DMS153 (cell line): ENCODE measurements at regions not wholly inside any gene's neighbourhood (a gene's known extent, or its start where the extent isn't known, plus 50 kb on each side); places are given as distances from the start of the nearest gene placed in this dataset.
"Not testable (repeated sequence)": the region's sequence is repeated elsewhere in the genome, so short reads cannot be mapped to it uniquely, and the experiment has no call there.

Source experiments
- DNase-seq: peaks from one replicate; lab custom pipeline; 2025; lab: John Stamatoyannopoulos, UW

DNA sequence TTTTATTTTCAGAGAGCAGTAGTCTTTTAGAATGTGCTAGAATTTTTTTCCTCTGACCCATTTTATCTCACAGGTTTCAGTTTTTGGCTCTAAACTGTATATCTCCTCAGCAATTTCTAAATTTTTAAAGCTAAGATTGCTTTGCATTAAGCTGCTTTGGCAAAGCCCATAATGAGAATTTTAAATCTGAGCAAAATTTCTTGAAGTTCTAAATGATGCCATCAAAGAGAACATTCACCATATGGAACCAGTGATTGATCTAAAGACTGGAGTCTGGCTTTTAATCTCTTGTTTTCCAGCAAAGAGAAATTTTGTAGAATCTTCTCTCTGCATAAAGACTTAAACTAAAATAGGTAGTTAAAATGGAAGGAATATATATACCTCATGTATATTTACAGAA, 313.6 kb downstream of the TBC1D32 start:
- DNase-seq, result no peak

DNA sequence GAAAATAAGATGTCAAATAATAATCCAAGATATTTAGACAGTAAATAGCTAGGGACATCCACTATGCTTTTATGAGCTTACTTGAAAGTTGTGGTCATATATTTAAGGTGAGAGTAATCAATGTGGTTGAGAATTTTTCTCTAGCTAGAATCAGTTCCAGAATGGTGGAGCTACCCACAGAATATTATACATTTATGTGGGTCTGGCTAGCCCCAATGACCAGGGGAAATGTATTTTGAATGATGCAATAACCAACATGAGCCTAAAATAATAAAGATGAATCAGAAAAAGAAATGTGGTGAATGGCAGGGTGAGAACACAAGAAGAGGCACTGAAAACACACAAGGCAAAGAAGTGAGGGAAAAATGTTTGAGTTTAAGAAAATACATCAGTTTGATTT, 325.7 kb downstream of the TBC1D32 start:
- DNase-seq, result no peak

DNA sequence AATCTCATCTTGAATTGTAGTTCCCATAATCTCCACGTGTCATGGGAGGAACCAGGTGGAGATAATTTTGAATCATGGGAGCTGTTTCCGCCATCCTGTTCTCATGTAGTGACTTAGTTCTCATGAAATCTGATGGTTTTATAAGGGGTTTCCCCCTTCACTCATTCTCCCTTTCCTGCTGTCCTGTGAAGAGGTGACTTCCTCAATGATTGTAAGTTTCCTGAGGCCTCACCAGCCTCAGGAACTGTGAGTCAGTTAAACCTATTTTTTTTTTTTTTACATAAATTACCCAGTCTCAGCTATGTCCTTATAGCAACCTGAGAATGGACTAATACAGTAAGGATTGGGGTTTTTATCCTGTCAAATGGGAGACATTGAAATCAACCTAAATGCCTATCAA, 328.3 kb downstream of the TBC1D32 start:
- no peak for DNase-seq

DNA sequence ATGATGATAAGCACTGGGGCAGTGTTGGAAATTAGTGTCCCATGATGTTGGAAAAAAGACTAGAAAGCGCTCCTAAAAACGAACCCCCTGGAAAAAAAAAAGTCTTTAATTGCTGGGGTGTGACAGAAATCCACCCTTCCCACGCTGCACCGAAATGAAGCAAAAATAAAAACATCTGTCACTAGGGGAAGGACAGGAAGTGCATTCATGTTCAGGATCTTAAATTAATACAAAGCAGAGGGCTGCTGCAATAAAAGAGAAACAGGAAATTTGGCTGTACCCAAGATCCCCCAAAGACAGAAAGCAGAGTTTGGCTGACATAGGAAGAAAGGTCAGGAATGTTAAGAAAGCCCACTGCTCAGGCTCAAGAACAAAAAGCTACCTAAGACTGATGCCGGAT, 333.9 kb downstream of the TBC1D32 start:
- no peak for DNase-seq

DNA sequence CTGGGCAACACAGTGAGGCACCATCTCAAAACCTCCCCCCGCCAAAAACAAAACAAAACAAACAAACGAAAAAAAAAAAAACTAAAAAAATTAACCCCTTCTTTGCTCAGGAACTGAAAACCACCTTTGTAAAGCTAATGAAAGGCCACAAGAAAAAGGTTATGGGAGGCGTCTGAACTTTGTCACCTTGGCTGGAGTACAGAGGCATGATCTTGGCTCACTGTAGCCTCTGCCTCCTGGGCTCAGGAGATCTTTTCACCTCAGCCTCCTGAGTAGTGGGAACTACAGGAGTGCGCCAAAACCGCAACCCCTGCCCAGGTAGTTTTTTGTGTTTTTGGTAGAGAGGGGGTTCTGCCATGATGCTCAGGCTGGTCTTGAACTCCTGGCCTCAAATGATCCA, 337.9 kb downstream of the TBC1D32 start:
- DNase-seq, result no peak

DNA sequence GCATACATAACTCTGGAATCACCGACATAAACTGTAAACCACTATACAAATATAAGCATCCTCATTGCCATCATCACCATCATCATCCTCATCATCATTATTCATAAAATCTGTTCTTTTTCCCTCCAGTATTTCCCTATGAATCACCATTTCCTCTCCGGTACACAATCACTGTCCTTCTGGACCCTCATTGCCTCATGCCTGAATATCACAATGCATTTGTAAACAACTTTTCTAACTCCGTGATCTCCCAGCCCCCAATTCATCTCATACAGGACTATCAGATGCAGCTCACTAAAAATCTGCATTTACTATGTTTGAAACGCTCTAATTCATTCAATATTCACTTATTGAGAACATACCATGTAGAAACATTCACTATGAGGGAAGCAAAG, 339.7 kb downstream of the TBC1D32 start:
- no peak for DNase-seq

DNA sequence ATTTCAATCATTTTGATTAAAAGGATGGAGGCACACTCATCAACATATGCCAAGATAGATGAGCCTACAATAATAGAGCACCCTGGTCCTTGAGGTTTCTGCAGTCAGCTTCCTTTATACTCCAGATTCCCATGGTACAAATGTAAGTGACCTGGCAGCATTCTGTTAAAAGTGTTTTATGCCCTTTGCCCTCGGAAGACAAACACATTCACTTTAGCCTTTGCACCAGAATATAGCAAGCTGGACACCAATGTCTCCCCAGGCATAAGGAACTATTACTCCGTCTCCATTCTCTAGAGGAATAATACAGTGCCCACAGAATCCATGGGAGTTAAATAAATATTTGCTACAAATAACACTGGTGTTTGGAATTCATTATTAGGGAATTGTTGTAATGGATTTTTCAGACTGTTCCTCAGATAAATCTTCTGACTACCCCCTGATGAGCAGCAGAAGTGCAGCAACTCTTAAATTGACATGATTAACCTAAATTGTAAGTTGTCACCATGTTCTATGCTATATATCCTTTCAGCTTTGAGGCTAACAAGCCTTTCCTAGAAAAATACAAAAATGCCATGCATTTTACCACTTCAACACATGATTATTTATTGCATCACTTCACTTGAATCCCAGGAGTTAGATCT, 340.2 kb downstream of the TBC1D32 start:
- DNase-seq, result no peak

DNA sequence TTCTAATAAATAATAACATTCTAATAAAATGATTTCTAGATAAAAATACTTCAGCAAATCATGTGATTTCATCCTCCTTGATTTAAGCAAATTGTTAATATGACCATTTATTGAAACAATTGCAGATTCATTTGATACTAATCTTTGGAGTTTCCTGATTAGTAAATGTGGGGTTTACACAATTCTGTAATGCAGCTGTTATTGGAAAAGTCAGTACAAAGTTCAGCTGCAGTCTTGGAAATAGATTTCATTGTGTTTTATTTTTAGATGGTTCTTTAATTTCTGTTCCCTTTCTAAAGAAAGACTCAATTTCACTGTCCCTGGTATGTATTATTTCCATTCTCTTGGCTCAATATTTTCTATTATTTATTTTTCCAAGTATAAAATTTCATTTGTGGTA, 342.0 kb downstream of the TBC1D32 start:
- no peak for DNase-seq

DNA sequence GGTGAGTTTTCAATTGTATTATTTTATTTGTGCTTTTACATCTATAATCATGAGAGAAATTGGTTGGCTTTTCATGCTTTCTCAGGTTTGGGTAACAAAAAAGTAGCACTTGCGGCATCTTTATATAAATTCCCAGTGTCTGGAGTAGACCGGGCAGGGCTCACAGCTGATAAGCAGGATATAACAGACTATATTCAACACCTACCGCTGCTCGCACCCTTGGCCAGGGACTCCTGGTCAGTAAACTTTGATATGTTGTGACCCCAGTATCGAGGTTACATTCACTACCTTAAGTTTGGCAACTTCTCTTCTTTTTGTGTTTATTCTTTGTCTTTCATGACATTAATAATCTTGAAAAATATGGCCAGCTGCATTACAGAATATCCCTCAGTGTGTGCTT, 343.4 kb downstream of the TBC1D32 start:
- no peak for DNase-seq

DNA sequence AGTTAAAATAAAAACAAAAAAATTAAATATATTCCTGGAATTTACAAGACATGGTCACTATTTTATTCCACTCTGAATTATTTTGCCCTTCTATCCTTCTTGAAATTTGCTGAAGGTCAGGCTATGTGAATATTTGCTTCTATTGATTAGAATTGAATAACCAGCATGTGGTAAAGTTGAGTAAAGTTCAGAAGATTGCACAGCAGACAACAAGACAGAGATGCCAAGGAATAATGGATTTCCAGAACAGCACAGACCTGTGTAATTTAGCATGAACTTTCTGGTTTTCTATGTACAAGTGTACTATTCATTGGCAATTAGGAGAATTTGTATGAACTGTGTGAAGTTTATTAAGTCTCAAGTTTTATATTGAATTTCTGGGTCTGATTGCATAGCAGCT, 352.4 kb downstream of the TBC1D32 start:
- no peak for DNase-seq

DNA sequence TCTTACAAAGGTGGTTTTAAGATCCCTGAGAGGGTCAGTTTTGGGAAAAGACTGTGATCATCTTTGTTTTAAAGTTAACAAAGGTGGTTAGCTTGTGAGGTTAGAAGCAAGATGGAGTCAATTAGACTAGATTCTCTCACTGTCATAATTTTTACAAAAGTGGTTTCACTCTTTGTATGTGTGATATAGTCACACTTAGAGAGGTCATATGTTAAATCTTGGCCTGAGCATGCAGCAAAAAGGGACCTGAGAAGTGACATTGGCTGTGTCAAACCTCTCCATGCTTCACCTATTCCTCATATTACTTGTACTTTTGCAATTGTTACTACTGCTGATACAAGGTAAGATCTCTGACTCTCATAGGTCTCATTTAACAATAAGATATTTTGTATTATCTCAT, 368.0 kb downstream of the TBC1D32 start:
- DNase-seq, result no peak

DNA sequence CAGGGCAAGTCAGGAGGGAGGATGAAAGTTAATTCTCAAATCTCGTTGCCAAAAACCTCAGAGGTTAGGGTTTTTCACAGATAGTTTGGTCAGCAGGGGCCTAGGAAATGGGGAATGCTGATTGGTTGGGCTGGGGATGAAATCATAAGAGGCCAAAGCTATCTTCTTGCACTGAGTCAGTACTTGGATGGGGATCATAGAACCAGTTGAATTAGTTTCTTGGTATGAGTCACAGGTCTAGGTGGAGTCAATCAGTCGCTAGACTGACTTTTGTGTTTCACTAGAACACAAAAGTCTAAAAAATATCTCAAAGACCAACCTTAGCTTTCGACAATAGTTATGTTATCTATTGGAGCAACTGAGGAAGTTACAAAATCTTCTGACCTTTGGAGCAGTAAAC, 368.5 kb downstream of the TBC1D32 start:
- no peak for DNase-seq

DNA sequence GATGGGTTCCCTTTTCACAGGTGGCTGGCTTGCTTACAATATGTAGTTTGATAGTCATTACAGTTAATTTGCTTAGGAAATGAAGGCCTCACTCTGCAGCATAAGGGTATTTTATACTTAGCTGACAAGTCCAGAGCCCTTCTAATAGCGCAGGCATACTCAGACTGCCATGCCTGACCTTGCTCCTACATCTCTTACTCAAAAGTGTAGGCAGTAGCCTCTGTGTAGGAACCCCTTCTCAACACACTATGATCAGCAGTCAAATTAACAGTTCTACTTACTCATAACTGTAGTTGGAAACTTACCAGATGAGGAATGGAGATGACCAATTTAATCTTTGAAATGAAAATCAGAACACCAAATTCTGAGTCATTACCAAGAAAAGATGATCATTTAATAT, 373.5 kb downstream of the TBC1D32 start:
- DNase-seq, result no peak

DNA sequence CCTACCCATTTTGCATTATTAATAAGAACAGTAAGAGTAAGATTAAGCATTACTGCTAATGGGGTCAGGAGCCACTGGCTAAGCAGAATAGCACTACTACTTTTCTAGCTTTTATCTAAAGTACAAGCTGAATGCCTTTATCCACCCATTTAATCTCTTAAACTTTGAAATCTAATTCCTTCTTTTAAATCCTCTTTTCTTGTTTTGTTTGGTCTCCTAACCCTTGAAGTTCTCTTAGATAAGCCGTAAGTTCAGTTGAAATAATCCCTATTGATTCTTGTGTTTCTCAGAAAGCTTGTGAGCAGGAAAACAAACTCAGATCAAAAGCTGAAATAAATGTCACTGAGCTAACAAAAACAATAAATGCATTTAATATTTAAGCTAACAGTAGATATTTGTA, 380.2 kb downstream of the TBC1D32 start:
- no peak for DNase-seq

DNA sequence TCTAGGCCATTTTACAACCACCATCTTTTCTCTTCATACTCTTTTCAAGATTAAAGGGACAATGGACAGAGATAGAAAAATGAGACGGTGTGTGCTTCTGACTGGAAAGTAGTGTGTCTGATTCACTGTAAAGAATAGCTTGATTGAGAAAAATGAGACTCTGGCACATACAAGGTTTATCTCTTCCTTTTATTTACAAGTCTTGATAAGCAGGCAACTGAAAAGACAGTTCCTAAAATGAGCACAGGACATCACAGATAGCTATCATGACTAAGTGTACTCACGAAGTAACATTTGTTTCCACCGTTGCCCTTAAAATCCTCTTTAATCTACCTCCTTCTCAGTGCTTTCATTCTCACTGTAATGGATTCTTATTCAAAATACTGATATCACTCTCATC, 383.0 kb downstream of the TBC1D32 start:
- no peak for DNase-seq

DNA sequence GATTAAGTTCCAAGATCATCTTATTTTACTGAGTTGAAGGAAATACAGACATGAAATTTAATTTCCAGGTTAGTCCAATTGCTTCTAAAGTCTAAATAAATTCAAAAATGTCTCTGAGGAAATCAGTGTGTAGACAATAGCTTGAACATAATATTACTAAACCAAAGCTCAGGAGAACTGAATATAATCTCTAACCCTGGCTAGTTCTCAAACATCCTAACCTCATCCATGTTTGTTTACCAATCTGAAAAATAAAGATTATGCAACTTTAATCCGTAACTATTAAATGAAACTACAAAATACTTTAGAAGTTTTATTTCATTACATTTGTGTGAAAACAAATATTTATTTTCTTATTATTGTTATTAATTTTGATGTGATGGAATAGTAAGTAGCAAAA, 387.2 kb downstream of the TBC1D32 start:
- DNase-seq, result no peak

DNA sequence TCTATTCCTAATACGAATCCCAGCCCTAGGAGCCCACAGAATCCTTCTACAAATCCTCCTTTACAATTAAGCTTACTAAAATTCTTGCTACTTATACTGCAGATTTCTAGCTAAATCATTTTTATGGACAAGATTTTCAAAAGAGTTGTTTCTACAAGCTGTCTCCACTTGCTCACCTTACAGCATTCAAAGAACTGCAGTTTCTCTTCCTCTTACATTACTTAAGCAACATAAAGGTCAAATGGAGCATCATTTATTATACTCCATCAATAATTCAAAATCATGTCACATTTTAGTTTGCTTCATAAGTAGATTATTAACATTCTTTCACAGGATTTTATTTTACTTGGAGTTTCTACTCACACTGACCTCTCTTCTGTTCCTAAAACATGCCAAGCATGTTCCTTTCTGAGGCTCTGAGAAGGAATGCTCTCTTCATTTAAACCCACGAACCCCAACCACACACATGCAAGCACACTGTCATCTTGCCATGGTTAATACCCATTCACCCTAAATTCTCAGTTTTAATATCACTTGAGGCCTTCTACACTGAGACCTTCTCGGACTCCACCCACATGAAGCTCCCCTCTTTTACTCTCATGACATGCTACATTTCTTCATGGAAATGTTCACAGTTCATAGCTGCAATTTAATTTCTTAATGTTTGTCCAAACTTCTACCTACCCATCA, 388.2 kb downstream of the TBC1D32 start:
- DNase-seq, result no peak

DNA sequence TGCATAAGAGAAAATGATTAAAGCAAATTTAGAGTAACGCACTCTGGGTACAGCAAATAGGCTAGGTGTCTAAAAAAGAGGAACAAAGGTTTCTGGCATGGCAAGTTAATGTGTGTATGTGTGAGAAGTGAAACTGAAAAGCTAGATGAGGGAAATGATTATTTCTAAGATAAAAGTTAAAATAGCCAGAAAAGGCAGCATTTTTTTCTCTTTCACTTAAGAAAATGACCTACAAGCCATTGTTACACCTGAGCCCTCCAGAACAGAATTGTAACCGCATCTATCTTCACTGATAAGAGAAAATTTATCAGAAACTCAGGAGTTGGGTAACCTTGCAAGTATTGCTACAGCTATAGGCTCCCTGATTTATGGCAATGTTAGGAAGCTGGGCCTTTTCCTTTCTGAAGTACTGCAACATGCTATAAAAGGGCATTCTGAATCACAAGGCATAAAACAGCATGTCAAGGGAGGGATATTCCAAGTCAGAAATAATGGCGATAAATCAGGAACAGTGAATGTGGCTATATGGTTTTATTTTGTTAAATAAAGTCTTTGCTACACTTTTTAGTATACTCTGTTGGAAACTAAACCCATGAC, 395.3 kb downstream of the TBC1D32 start:
- no peak for DNase-seq

DNA sequence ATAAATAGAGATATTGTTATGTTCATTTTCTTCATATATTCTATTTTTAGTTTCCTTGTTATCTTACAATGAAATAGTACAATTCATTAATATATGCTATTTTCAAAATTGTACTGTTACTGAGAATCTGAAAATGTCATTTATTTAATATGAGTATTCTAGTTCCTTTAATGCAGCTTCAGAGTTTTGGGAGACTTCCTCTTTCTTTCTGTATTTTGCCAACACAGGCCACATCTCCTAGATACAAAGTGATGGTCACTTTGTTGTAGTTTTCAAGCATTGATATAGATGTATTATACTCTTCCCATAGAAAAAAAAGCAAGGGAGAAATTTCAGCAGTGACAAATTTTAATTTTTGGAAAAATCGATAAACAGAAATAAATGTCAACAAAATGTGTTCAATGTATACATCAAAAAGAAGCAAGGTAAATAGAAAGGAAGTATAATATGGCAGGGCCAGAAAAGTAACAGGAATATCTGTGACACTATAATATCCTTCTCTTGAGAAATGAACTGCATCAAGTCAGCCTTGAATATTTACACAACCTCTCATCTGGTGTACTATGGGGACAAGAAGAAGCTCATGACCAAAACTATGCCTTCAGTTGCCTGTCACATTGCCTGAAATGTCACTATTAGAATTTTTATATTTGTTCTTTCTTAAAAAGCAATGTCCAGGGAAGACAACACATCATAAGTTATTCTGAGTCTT, 396.0 kb downstream of the TBC1D32 start:
- no peak for DNase-seq

DNA sequence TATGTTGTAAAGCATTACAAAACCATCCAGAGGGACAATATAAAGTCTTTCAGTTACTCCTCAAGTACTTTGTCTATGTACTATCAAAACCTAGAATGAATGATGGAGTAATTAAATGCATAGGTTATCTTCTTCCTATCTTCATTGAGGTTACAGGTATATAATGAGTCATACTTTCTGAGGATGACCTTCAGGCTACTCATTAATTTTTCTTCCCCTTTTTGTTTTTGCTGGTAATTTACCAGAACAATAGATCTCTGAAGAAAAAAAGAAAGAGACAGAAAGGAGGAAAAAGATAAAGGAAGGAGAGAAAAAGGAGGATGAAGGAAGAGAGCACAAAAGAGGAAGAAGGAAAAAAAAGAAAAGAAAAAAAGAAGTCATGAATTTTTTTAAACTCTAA, 398.4 kb downstream of the TBC1D32 start:
- no peak for DNase-seq

DNA sequence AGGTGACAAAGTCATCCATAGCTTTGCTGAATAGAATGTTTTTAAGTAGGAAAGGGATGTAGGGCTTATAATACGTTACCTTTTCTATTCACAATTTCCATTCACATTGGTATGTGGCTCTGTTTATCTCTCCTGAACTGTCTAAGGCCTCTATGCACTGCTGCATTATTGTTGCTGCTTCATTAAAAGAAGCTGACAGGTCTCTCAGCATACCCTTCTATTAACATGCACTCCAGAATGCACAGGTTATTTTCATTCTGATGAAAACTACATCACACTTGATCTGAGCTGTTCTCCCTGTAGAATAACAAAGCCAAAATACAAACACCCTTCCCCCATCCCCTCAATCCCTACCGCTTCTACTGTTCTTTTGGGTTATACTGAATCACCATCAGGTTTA, 399.3 kb downstream of the TBC1D32 start:
- no peak for DNase-seq

DNA sequence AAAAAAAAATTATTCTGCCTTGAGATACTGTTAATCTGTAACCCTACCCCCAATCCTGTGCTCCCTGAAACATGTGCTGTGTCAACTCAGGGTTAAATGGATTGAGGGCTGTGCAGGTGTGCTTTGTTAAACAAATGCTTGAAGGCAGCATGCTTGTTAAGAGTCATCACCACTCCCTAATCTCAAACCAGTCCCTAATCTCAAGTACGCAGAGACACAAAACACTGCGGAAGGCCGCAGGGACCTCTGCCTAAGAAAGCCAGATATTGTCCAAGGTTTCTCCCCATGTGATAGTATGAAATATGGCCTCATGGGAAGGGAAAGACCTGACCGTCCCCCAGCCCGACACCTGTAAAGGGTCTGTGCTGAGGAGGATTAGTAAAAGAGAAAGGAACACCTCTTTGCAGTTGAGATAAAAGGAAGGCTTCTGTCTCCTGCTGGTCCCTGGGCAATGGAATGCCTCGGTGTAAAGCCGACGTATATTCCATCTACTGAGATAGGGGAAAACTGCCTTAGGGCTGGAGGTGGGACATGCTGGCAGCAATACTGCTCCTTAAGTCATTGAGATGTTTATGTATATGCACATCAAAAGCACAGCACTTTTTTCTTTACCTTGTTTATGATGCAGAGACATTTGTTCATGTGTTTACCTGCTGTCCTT, 402.6 kb downstream of the TBC1D32 start:
- DNase-seq, result not testable (repeated sequence)

DNA sequence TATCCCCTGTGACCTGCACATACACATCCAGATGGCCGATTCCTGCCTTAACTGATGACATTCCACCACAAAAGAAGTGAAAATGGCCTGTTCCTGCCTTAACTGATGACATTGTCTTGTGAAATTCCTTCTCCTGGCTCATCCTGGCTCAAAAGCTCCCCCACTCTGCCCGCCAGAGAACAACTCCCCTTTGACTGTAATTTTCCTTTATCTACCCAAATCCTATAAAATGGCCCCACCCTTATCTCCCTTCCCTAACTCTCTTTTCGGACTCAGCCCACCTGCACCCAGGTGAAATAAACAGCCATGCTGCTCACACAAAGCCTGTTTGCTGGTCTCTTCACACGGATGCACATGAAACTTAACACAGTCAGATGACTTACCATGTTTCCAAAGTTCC, 403.8 kb downstream of the TBC1D32 start:
- not testable (repeated sequence) for DNase-seq
